ENCODE measurements at regions not wholly inside any gene's neighbourhood (a gene's known extent, or its start where the extent isn't known, plus 50 kb on each side); places are given as distances from the start of the nearest gene placed in this dataset.

DNA sequence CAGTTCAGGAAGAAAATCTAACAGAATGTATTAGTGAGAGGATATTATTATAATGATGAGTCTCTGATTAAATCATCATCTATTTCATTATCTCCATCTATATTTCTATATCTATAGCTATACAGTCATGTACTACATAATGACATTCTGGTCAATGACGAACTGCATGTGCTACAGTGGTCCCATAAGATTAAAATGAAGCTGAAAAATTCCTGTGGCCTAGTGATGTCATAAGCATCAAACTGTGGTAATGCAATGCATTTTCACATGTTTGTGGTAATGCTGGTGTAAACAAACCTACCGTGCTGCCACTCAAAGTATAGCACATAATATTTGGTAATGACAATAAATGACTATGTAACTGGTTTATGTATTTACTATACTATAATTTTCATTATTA, 1127.9 kb upstream of the CHAC2 start:
- Histone ChIP-seq H3K79me2 (ENCODE audit: insufficient read depth, low read length) (no peaks in the 10 kb centered on the region), H4K20me1 (ENCODE audit: low read depth, low read length) (no peaks in the 10 kb centered on the region), H3K36me3 (ENCODE audit: low read length) (no peaks in the 10 kb centered on the region), H3F3A (ENCODE audit: insufficient read depth) (no peaks in the 10 kb centered on the region), H3K27me3 (ENCODE audit: low read length) (no peaks in the 10 kb centered on the region), H3K4me3 (ENCODE audit: insufficient read depth, low read length, poor library complexity, severe bottlenecking) (no peak overlapping the region), H3K9me2 (replicated peaks; ENCODE audit: insufficient read depth, low read length) (no peaks in the 10 kb centered on the region), H3K27ac (ENCODE audit: low read depth, low read length) (no peak overlapping the region), H3K9ac (ENCODE audit: low read length) (no peak overlapping the region), H3K9me3 (ENCODE audit: insufficient read depth, low read length) (no peaks in the 10 kb centered on the region), H3K4me2 (ENCODE audit: low read depth, low read length, poor library complexity, severe bottlenecking) (no peak overlapping the region), H2AFZ (ENCODE audit: low read depth, low read length, severe bottlenecking) (no peak overlapping the region)
- TF ChIP-seq, protein P1, sequence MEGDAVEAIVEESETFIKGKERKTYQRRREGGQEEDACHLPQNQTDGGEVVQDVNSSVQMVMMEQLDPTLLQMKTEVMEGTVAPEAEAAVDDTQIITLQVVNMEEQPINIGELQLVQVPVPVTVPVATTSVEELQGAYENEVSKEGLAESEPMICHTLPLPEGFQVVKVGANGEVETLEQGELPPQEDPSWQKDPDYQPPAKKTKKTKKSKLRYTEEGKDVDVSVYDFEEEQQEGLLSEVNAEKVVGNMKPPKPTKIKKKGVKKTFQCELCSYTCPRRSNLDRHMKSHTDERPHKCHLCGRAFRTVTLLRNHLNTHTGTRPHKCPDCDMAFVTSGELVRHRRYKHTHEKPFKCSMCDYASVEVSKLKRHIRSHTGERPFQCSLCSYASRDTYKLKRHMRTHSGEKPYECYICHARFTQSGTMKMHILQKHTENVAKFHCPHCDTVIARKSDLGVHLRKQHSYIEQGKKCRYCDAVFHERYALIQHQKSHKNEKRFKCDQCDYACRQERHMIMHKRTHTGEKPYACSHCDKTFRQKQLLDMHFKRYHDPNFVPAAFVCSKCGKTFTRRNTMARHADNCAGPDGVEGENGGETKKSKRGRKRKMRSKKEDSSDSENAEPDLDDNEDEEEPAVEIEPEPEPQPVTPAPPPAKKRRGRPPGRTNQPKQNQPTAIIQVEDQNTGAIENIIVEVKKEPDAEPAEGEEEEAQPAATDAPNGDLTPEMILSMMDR (IDR thresholded peaks at IDR 0.05; ENCODE audit: insufficient read depth, low read length, poor library complexity, severe bottlenecking) = no peak
- no peak for TF ChIP-seq EZH2phosphoT487 (conservative IDR thresholded peaks at IDR 0.05; ENCODE audit: low read length)

DNA sequence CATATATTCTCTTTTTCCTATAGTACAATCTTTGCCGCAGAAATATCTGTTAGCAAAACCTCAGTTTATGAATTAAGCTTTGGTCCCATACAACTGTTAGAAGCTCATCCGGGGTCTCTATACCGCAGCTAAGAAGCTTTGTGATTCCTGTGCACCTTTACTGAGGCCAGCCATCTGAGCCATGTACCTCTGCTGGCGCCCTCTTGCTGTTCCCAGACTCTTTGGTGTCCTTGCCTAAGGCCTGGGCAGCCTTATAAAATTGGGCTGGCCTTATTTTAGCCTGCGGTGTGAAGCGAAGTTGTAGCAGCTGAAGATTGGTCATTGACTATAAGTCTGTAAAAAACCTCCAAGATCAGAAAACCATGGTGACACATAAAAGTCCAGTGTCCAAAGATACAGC, 1135.1 kb upstream of the CHAC2 start:
- H3K4me2 ChIP-seq (ENCODE audit: low read depth, low read length, poor library complexity, severe bottlenecking) = no peak overlapping the region
- TF ChIP-seq EZH2phosphoT487 (conservative IDR thresholded peaks at IDR 0.05; ENCODE audit: low read length) = no peak
- TF ChIP-seq, protein P1 (IDR thresholded peaks at IDR 0.05; ENCODE audit: insufficient read depth, low read length, poor library complexity, severe bottlenecking) = no peak

DNA sequence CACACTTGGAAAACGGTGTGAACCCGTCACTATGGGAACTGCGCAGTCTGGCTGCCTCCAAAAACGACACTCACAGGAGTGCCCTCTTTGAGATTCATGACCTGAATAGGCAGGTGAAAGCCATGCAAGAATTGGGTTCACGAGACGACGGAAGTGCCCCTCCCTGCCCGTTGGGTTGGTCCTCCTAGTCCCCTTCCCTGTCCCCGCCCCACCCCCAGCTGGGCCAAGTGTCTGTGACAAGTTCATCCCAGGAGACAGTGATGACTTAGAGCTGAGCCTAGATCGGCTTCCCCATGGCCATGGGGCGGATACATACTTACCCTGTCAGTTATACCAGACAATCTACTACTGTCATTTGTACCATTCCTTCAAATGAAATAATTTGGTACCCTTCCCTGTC, 1137.7 kb upstream of the CHAC2 start:
- Histone ChIP-seq H3K9me2 (replicated peaks; ENCODE audit: insufficient read depth, low read length) (no peaks in the 10 kb centered on the region), H4K20me1 (ENCODE audit: low read depth, low read length) (no peaks in the 10 kb centered on the region), H3F3A (ENCODE audit: insufficient read depth) (no peaks in the 10 kb centered on the region), H3K4me3 (ENCODE audit: insufficient read depth, low read length, poor library complexity, severe bottlenecking) (no peak overlapping the region), H3K9me3 (ENCODE audit: insufficient read depth, low read length) (no peaks in the 10 kb centered on the region), H3K27ac (ENCODE audit: low read depth, low read length) (no peak overlapping the region), H3K4me2 (ENCODE audit: low read depth, low read length, poor library complexity, severe bottlenecking) (no peak overlapping the region), H2AFZ (ENCODE audit: low read depth, low read length, severe bottlenecking) (no peak overlapping the region), H3K36me3 (ENCODE audit: low read length) (no peaks in the 10 kb centered on the region), H3K27me3 (ENCODE audit: low read length) (no peaks in the 10 kb centered on the region), H3K79me2 (ENCODE audit: insufficient read depth, low read length) (no peaks in the 10 kb centered on the region), H3K9ac (ENCODE audit: low read length) (no peak overlapping the region)
- no peak for TF ChIP-seq EZH2phosphoT487 (conservative IDR thresholded peaks at IDR 0.05; ENCODE audit: low read length)
- TF ChIP-seq, protein P1 (IDR thresholded peaks at IDR 0.05; ENCODE audit: insufficient read depth, low read length, poor library complexity, severe bottlenecking) = no peak

More for the DNA sequence above, 1135.1 kb upstream of the CHAC2 start:
- H3F3A ChIP-seq (ENCODE audit: insufficient read depth) = no peaks in the 10 kb centered on the region
- H3K9me3 ChIP-seq (ENCODE audit: insufficient read depth, low read length) = no peaks in the 10 kb centered on the region
- no peak overlapping the region for H3K27ac ChIP-seq (ENCODE audit: low read depth, low read length)
- no peaks in the 10 kb centered on the region for H3K79me2 ChIP-seq (ENCODE audit: insufficient read depth, low read length)
- H3K4me3 ChIP-seq (ENCODE audit: insufficient read depth, low read length, poor library complexity, severe bottlenecking) = no peak overlapping the region
- H3K27me3 ChIP-seq (ENCODE audit: low read length) = no peaks in the 10 kb centered on the region
- H3K9me2 ChIP-seq (replicated peaks; ENCODE audit: insufficient read depth, low read length) = no peaks in the 10 kb centered on the region
- no peaks in the 10 kb centered on the region for H3K36me3 ChIP-seq (ENCODE audit: low read length)
- H4K20me1 ChIP-seq (ENCODE audit: low read depth, low read length) = no peaks in the 10 kb centered on the region
- H3K9ac ChIP-seq (ENCODE audit: low read length) = no peak overlapping the region
- H2AFZ ChIP-seq (ENCODE audit: low read depth, low read length, severe bottlenecking) = no peak overlapping the region

Data from SU-DHL-6 (cell line).